HG03025 (cell line): ENCODE measurements at regions not wholly inside any gene's neighbourhood (a gene's known extent, or its start where the extent isn't known, plus 50 kb on each side); places are given as distances from the start of the nearest gene placed in this dataset.
A peak's percentile ranks its signal among the peaks of the same experiment; 100 is the strongest.

ENCODE experiments used
- ATAC-seq: cut with Tn5 transposase; IDR thresholded peaks from one replicate; pipeline ENCODE4 v1.9.1; 2021; ENCODE audit warnings: mild to moderate bottlenecking, moderate library complexity; ENCODE audit not compliant: unreplicated experiment, low FRiP score

- peak; percentile 61 for ATAC-seq
Observed at GRCh38 chr18:79625195-79625923, 54.2 kb upstream of the CTDP1 start.

- ATAC-seq = no peak
Observed at GRCh38 chr18:79625924-79626561, 53.6 kb upstream of the CTDP1 start.

GRCh38 chr18:79626905-79627749 lies 52.5 kb upstream of the CTDP1 start:
- no peak for ATAC-seq

GRCh38 chr18:79627750-79628294 lies 51.8 kb upstream of the CTDP1 start:
- no peak for ATAC-seq

- no peak for ATAC-seq
Observed at GRCh38 chr18:79628416-79629248, 51.0 kb upstream of the CTDP1 start.

- ATAC-seq = no peak
Observed at GRCh38 chr18:79629249-79629558, 50.4 kb upstream of the CTDP1 start.

GRCh38 chr18:79629606-79630005 lies 50.0 kb upstream of the CTDP1 start:
- no peak for ATAC-seq
